HEK293T (cell line): ENCODE measurements at regions not wholly inside any gene's neighbourhood (a gene's known extent, or its start where the extent isn't known, plus 50 kb on each side); places are given as distances from the start of the nearest gene placed in this dataset.

Experiments used
- CTCF ChIA-PET: fragments of 350-600 bp; formaldehyde crosslinking; extraction: SDS; loops from one replicate; lab custom pipeline; 2021; ENCODE audit warnings: antibody characterized with exemption, inconsistent platforms; lab: Yijun Ruan, JAX
- POLR2A ChIA-PET: fragments of 350-600 bp; formaldehyde crosslinking; extraction: SDS; loops from one replicate; lab custom pipeline; 2020; ENCODE audit warnings: antibody characterized with exemption, inconsistent platforms; lab: Yijun Ruan, JAX
- DNase-seq: peaks from one replicate; pipeline ENCODE4 v3.0.0; 2012; ENCODE audit warnings: mixed read lengths; ENCODE audit errors: extremely low spot score
- ARNT ChIP-seq: fragments of 450-650 bp; IDR thresholded peaks from 2 replicates; pipeline ENCODE4 v1.6.1; 2017; ENCODE audit warnings: mild to moderate bottlenecking
- BHLHE40 ChIP-seq: fragments of 450-650 bp; IDR thresholded peaks from 2 replicates; pipeline ENCODE4 v1.6.1; 2016; ENCODE audit warnings: mild to moderate bottlenecking, moderate library complexity, borderline replicate concordance
- CTBP1 ChIP-seq: fragments of 450-650 bp; IDR thresholded peaks from 2 replicates; pipeline ENCODE4 v1.6.1; 2016; ENCODE audit warnings: borderline replicate concordance
- ELF4 ChIP-seq: fragments of 450-650 bp; IDR thresholded peaks from 2 replicates; pipeline ENCODE4 v1.6.1; 2017; ENCODE audit warnings: antibody characterized with exemption
- FOXA1 ChIP-seq: fragments of 450-650 bp; IDR thresholded peaks from 2 replicates; pipeline ENCODE4 v1.6.1; 2016; ENCODE audit warnings: mild to moderate bottlenecking
- FOXK2 ChIP-seq: fragments of 450-650 bp; IDR thresholded peaks from 2 replicates; pipeline ENCODE4 v1.6.1; 2016; ENCODE audit warnings: mild to moderate bottlenecking
- FOXM1 ChIP-seq: fragments of 450-650 bp; IDR thresholded peaks from 2 replicates; pipeline ENCODE4 v1.6.1; 2017; ENCODE audit warnings: mild to moderate bottlenecking, borderline replicate concordance
- HDGF ChIP-seq: fragments of 450-650 bp; IDR thresholded peaks from 2 replicates; pipeline ENCODE4 v1.6.1; 2017; ENCODE audit warnings: antibody characterized with exemption, borderline replicate concordance
- L3MBTL2 ChIP-seq: fragments of 450-650 bp; conservative IDR thresholded peaks from 2 replicates; pipeline ENCODE4 v1.6.1; 2016; ENCODE audit warnings: mild to moderate bottlenecking
- LEF1 ChIP-seq: fragments of 450-650 bp; IDR thresholded peaks from 2 replicates; pipeline ENCODE4 v1.6.1; 2017; ENCODE audit warnings: mild to moderate bottlenecking, borderline replicate concordance
- NFRKB ChIP-seq: fragments of 450-650 bp; IDR thresholded peaks from 2 replicates; pipeline ENCODE4 v1.6.1; 2016; ENCODE audit warnings: mild to moderate bottlenecking, moderate library complexity
- PKNOX1 ChIP-seq: fragments of 450-650 bp; IDR thresholded peaks from 2 replicates; pipeline ENCODE4 v1.6.1; 2016
- SP1 ChIP-seq: fragments of 450-650 bp; IDR thresholded peaks from 2 replicates; pipeline ENCODE4 v1.6.1; 2017
- SUZ12 ChIP-seq: fragments of 450-650 bp; IDR thresholded peaks from 2 replicates; pipeline ENCODE4 v1.6.1; 2016; ENCODE audit warnings: mild to moderate bottlenecking
- TARDBP ChIP-seq: fragments of 450-650 bp; IDR thresholded peaks from 2 replicates; pipeline ENCODE4 v1.6.1; 2016
- ZNF384 ChIP-seq: fragments of 450-650 bp; IDR thresholded peaks from 2 replicates; pipeline ENCODE4 v1.6.1; 2016

- no peak for TF ChIP-seq TARDBP
- TF ChIP-seq FOXK2: no peak
- no peak for DNase-seq
- CTCF ChIA-PET: no interaction called here
- POLR2A ChIA-PET: no interaction called here
These were observed 131.1 kb downstream of the OR2K2 start for GRCh38 chr9:111198936-111199335.

- no peak for DNase-seq
- TF ChIP-seq L3MBTL2: no peak
- CTCF ChIA-PET: no interaction called here
- POLR2A ChIA-PET: no interaction called here
These were observed 132.8 kb downstream of the OR2K2 start for GRCh38 chr9:111197256-111197655.

- no peak for DNase-seq
- POLR2A ChIA-PET: no interaction called here
- no peak for TF ChIP-seq BHLHE40
- no peak for TF ChIP-seq SP1
- TF ChIP-seq PKNOX1: no peak
- no peak for TF ChIP-seq CTBP1
- TF ChIP-seq L3MBTL2: no peak
- no peak for TF ChIP-seq ELF4
- TF ChIP-seq SUZ12: no peak
- TF ChIP-seq ZNF384: no peak
- no peak for TF ChIP-seq HDGF
- TF ChIP-seq FOXK2: no peak
- TF ChIP-seq NFRKB: no peak
- TF ChIP-seq LEF1: no peak
- TF ChIP-seq FOXM1: no peak
- CTCF ChIA-PET: no interaction called here
These were observed 134.3 kb downstream of the OR2K2 start for GRCh38 chr9:111195766-111196165.

GRCh38 chr9:111193095-111193494 is 136.9 kb downstream of the OR2K2 start:
- CTCF ChIA-PET: no interaction called here

GRCh38 chr9:111192650-111193049 is 137.4 kb downstream of the OR2K2 start:
- DNase-seq: no peak
- POLR2A ChIA-PET: no interaction called here
- no peak for TF ChIP-seq TARDBP
- TF ChIP-seq ELF4: no peak
- TF ChIP-seq NFRKB: no peak
- no peak for TF ChIP-seq L3MBTL2
- no peak for TF ChIP-seq SUZ12
- TF ChIP-seq FOXK2: no peak
- no peak for TF ChIP-seq BHLHE40
- TF ChIP-seq CTBP1: no peak
- no peak for TF ChIP-seq FOXM1
- TF ChIP-seq SP1: no peak
- no peak for TF ChIP-seq LEF1
- no peak for TF ChIP-seq ARNT
- TF ChIP-seq PKNOX1: no peak
- no peak for TF ChIP-seq HDGF
- no peak for TF ChIP-seq ZNF384
- TF ChIP-seq FOXA1: no peak
- CTCF ChIA-PET: no interaction called here

More at GRCh38 chr9:111193095-111193494, 136.9 kb downstream of the OR2K2 start:
- POLR2A ChIA-PET: no interaction called here
- TF ChIP-seq BHLHE40 (no peak), SP1 (no peak), FOXA1 (no peak), ZNF384 (no peak), ARNT (no peak), L3MBTL2 (no peak), FOXM1 (no peak), NFRKB (no peak), SUZ12 (no peak)
- no peak for DNase-seq

- no peak for TF ChIP-seq HDGF
- no peak for TF ChIP-seq L3MBTL2
- TF ChIP-seq LEF1: no peak
- no peak for TF ChIP-seq PKNOX1
- no peak for TF ChIP-seq CTBP1
- TF ChIP-seq NFRKB: no peak
- TF ChIP-seq FOXM1: no peak
- no peak for TF ChIP-seq ZNF384
- no peak for TF ChIP-seq ELF4
- TF ChIP-seq SP1: no peak
- no peak for TF ChIP-seq BHLHE40
- no peak for TF ChIP-seq TARDBP
- no peak for TF ChIP-seq FOXK2
- no peak for TF ChIP-seq ARNT
- no peak for TF ChIP-seq SUZ12
- TF ChIP-seq FOXA1: no peak
- DNase-seq: no peak
- ChIA-PET POLR2A (no interaction called here), CTCF (no interaction called here)
These were observed 139.7 kb downstream of the OR2K2 start for GRCh38 chr9:111190347-111190746.

- DNase-seq: no peak
- no peak for TF ChIP-seq L3MBTL2
- no peak for TF ChIP-seq FOXK2
- no peak for TF ChIP-seq FOXA1
- CTCF ChIA-PET: no interaction called here
- POLR2A ChIA-PET: no interaction called here
These were observed 142.6 kb downstream of the OR2K2 start for GRCh38 chr9:111187376-111187775.
